GM19397 (cell line): ENCODE measurements at regions not wholly inside any gene's neighbourhood (a gene's known extent, or its start where the extent isn't known, plus 50 kb on each side); places are given as distances from the start of the nearest gene placed in this dataset.

Experiments
- ATAC-seq: cut with Tn5 transposase; IDR thresholded peaks from one replicate; pipeline ENCODE4 v1.9.1; 2021; ENCODE audit warnings: mild to moderate bottlenecking, moderate library complexity; ENCODE audit not compliant: unreplicated experiment

- no peak for ATAC-seq
Observed at GRCh38 chr6:137772541-137773250, 94.4 kb upstream of the TNFAIP3 start.

GRCh38 chr6:137775227-137775626 is 91.8 kb upstream of the TNFAIP3 start:
- no peak for ATAC-seq

GRCh38 chr6:137775720-137776119 is 91.3 kb upstream of the TNFAIP3 start:
- ATAC-seq = no peak

GRCh38 chr6:137776256-137776655 is 90.8 kb upstream of the TNFAIP3 start:
- ATAC-seq = no peak

- ATAC-seq = no peak
Observed at GRCh38 chr6:137776786-137777686, 90.0 kb upstream of the TNFAIP3 start.

GRCh38 chr6:137777687-137778075 is 89.4 kb upstream of the TNFAIP3 start:
- ATAC-seq = no peak

DNA sequence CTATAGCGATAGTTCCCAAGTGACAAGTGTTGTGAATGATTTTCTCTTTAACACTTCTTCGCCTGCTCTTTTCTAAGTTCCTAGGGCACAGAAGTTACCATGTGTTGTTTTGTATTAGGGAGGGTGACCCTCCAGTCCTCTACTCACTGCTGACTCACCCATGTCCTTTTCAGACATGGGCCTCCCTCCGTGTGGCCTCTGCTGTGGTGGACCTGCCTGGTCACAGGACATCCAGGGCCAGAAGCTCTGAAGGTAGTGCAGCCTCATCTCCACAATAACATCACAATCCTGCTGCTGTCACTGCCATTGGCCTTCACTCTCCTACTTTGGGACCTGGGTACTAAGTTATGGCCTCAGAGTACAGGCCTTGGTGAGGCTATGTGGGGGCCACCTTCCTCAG is 87.1 kb upstream of the TNFAIP3 start:
- no peak for ATAC-seq

DNA sequence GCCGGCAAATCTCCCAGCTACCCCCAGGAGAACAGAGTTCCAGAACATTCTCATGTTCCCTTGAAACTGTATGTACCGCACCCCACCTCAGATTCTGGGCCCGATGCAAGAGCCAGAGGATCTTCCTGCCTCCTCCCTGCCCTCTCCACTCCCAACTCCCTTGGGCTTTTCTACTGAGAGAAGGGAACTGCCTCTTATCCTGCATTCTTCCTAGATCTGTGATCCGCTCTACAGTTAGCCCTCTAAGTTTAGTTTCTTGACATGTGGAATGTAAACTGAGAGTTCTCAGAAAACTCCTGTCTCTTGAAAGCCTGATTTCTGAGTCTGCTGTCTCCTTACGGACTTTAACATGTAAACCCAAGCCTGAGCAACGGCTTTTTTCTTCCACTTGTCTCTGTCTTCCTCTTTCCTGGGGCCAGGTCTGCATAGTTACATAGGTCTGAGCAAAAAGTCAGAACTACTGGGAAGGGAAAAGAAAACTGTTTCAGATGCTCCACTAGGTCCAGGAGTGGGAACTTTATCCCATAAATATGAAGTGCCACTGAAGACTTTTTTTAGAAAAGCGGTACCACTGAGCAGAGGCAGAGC is 86.5 kb upstream of the TNFAIP3 start:
- ATAC-seq = no peak

GRCh38 chr6:137781639-137782038 is 85.4 kb upstream of the TNFAIP3 start:
- no peak for ATAC-seq

GRCh38 chr6:137782166-137783039 is 84.7 kb upstream of the TNFAIP3 start:
- ATAC-seq = no peak

DNA sequence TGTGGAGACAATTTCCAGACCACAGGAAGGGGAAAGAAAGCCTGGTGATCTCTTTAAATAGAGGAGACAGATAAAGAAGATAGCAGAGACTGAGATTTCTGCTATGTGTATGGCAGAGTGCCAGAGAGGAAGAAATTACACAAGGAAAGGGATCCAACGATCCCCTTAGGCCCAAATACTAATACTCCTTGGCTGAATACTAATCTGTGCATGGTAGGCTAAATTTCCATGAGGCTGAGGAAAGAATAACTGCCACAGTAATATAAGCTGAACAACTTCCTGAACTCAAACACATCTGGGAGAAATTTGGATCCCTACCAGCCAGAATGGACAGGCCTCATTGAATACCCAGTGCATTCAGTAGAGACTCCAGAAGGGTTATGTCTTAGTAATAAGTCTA is 83.3 kb upstream of the TNFAIP3 start:
- no peak for ATAC-seq

DNA sequence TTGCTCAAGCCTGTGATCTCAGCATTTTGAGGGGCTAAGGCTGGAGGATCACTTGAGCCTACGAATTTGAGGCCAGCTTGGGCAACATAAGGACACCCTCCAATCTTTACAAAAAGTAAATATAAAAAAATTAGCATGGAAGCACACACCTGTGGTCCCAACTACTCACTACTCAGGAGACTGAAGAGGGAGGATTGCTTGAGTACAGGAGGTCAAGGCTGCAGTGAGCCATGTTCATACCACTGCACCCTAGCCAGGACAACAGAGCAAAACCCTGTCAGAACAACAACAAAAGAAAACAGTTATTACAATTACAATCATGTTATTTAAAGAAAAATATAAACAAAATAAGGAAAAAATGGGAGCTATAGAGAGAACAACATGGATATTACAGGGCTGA is 82.5 kb upstream of the TNFAIP3 start:
- no peak for ATAC-seq

DNA sequence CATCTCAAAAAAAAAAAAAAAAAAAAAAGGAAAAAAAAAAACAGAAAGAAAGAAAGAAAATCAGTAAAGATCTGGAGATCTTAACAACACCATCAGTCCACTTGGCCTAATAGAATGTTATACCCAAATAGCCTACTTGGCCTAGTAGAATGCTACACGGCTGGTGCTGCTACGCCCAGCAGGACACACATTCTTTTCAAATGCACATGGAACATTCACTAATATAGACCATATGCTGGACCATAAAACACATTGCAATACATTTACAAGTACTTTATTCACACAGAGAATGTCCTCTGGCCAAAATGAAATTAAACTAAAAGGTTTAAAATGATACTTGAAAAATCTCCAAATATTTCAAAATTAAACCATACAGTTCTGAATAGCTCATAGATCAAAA is 80.0 kb upstream of the TNFAIP3 start:
- ATAC-seq = no peak

GRCh38 chr6:137788248-137788647 is 78.8 kb upstream of the TNFAIP3 start:
- ATAC-seq = no peak

DNA sequence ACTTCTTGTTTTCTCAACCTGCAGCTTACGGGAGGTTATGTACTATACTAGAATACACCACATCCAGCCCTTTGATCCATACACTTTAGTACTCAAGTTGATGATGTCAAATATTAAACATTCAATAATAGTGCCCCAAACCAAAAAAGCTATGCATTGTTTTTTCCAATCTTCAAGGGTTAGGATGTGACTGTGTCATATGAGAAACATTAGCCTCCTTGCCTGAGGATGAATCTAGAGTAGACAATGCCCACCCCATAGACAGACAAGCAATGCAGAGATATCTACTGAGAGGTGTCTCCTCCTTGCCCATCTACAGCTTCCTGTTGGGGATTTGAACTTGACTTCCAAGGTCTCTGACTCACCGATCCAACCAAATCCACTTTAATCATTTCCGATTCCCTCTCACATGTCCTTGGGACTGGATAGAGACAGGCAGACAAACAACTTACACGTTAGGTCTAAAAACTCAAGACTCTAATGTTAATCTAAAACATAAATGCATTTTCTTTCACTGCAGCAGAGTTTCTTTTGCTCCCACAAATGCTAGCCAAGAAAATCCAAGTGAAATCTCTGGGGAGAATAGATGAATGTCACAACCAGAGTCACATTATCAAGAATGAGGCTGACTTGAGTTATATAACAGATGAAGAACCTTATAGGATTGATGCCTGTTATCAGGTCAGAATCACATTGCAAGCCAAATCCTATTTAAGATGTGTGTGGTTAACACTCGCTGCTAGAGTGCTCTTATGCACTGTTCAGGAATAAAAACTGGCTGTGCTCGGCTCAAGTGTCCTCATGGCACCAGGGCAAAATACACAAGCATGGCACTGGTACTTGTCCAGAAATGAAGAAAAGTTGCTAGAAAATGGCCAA is 75.5 kb upstream of the TNFAIP3 start:
- ATAC-seq = no peak

DNA sequence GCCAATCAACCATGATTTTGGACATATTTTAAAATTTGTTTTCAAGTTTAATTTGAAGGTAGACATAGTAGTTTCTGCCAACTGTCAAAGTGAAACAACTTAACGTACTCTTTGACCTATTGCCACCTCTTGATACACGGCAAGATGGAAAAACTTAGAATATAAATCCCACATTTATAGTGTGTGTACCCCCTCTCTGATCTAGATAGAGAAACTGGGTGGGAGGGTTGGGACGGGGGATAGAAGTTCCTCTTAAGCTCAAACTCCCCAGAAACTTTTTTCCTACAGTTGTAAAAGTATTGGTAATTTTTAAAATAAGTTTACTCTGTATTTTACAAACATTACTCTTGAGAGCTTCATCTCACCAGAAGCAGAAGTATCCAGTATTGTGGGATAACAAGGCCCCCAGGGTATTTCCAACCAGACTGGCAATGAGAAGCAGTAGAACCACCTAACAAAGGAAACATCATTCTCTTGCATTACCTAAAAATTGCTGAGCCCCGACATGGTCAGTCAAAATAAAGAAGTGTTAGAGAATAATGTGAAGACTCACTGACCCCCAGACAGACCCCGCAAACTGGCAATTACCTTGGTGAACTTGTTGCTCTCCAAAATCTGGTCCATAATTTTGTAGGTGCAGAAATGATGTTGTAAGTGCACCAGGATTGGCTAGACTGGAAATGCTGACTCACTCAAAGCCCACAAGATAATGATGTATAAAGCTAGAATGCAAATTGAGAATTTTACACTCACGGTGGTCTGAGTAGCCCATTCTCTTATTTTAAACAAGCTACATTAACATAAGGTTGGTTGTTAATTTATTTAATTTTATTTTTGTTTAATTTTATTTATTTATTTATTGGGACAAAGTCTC is 74.7 kb upstream of the TNFAIP3 start:
- ATAC-seq = no peak

DNA sequence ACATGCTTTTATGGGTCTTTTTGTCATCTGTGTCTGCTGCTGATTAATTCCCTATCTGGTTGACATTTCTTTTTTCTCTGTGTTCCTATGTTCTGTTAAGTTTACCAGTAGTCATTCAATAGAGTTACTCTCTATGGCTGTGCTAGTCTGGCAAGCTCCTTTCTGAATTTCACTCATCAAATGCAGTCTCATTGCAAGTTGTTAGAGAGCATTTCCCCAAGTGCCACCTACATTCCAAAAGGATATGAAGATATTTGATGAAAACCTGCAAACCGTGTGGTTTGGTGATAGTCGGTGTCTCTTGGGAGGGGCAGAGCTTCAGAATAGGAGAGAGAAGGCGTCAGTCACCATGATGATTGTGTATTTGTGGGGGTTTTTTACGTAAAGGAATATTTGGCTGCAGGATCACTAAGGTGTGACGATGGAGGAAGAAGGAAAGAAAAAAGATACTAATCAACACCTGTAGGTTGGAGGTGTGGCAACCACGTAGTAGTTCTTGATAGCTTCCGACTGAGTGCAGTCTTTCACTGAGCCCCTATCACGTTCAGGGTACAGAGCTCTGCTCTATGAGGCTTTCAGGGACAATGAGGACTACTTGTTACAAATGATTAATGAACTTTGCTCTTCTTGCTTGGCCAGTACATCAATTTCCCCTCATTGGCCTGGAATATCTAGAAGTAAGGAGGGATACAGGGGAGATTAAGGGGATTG is 73.1 kb upstream of the TNFAIP3 start:
- ATAC-seq = no peak

DNA sequence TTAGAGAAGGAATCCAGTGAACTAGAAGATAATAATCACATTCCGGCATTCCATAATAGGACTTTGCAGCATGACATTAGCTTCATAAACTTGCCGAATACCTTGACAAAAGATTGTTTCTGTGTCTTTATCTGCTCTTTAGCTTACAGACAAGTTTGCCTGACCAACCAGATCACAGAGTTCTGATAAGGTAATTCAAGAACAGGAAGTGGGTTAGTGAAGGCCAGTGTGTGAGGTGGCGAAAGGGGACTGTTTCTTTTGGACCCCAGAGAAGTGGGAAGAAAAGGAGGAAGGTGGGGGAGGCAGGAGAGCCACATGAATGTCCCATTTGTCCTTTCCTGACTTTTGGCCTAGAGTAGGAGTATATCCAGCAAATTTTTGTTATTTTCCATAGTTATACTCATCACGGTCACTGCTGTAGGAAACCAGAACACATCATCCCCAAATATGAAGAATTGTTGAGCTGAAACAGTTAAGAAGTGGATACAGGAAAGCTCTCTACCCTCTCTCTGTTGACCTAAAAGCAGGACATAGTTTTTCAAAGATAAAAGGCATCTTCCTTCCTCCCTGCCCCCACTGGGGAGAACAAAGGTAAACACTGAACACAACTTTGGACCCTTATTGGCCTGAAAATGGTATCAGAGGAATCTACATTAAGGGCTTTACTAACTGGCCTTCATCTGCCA is 72.4 kb upstream of the TNFAIP3 start:
- no peak for ATAC-seq
